H1 (cell line): ENCODE measurements at regions not wholly inside any gene's neighbourhood (a gene's known extent, or its start where the extent isn't known, plus 50 kb on each side); places are given as distances from the start of the nearest gene placed in this dataset.

Experiments used
- ATF2 ChIP-seq: IDR thresholded peaks from 2 replicates; pipeline ENCODE4 v1.6.1; 2012; ENCODE audit warnings: low read length, inconsistent platforms
- CBX5 ChIP-seq: fragments of 300-800, 300-1000 bp; sonication (generic); IDR thresholded peaks from 2 replicates; pipeline ENCODE4 v1.7.1; 2016; ENCODE audit warnings: antibody characterized with exemption, low read length, low read depth
- CHD1 ChIP-seq: IDR thresholded peaks from 2 replicates; pipeline ENCODE4 v1.6.1; 2012; ENCODE audit warnings: low read depth, low read length, improper control_type of control experiment
- HDAC2 ChIP-seq, 2 experiments: fragments of 300-600 bp in 1 of 2; sonication (generic) in 1 of 2; IDR thresholded peaks; 2 replicates each; pipeline ENCODE4 v1.6.1; 2011 to 2012; ENCODE audit warnings: low read depth in 2 of 2, low read length in 2 of 2, mild to moderate bottlenecking in 2 of 2, moderate library complexity in 2 of 2, borderline replicate concordance in 1 of 2, inconsistent platforms in 1 of 2
- RNF2 ChIP-seq: fragments of 200-900, 300-1000 bp; sonication (generic); IDR thresholded peaks from 2 replicates; pipeline ENCODE4 v1.7.1; 2016; ENCODE audit warnings: borderline replicate concordance, low read depth, mild to moderate bottlenecking, antibody characterized with exemption, low read length; ENCODE audit not compliant: poor library complexity, severe bottlenecking; ENCODE audit errors: missing control alignments
- SIX5 ChIP-seq: IDR thresholded peaks from 2 replicates; pipeline ENCODE4 v1.6.1; 2011; ENCODE audit warnings: mild to moderate bottlenecking, low read depth, low read length

DNA sequence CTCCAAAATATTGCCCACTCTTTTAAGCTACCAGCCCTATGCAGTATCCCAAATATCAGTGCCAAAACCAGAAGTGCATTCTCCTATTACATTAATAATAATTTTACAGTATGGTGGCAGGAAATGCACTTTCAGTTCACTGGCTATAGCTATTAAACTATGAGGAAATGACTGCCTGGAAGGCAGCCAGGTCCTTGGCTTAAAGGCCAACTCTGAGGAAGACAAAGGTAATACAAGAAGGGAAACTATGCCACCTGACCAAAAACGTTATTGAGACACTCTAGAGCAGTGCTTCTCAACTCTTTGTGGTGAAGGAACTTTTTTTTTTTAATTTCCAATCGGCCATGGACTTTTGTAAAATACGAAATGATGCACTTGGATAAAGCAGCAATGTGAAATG lies 133.6 kb upstream of the VAMP7 start (continued):
- no peak for TF ChIP-seq RNF2
- TF ChIP-seq CBX5, result no peak
- no peak for TF ChIP-seq HDAC2 (IDR thresholded peaks at IDR 0.05; ENCODE audit: borderline replicate concordance in 1 of 2, low read depth in 2 of 2, low read length in 2 of 2)
- TF ChIP-seq SIX5, result no peak
- TF ChIP-seq ATF2, result no peak
- TF ChIP-seq CHD1, result no peak
